Spinal cord (tissue), 9 donors: ENCODE measurements at regions not wholly inside any gene's neighbourhood (a gene's known extent, or its start where the extent isn't known, plus 50 kb on each side); places are given as distances from the start of the nearest gene placed in this dataset.

Source experiments
- DNase-seq, 6 donors: peaks; one replicate each; pipeline versions ENCODE4 v3.0.0 to v3.0.0-alpha.2; 2013 to 2015; ENCODE audit warnings: low spot score in 6 of 6, low read depth in 4 of 6
- H3K27ac ChIP-seq: one replicate; pipeline ENCODE4 v1.5.1; 2013; ENCODE audit warnings: low read depth, low read length, control low read depth
- H3K27me3 ChIP-seq: one replicate; pipeline ENCODE4 v1.6.1; 2013; ENCODE audit warnings: low read length; ENCODE audit not compliant: control insufficient read depth, insufficient read depth
- H3K36me3 ChIP-seq: one replicate; pipeline ENCODE4 v1.6.1; 2013; ENCODE audit warnings: low read length; ENCODE audit not compliant: control insufficient read depth, insufficient read depth
- H3K4me1 ChIP-seq: one replicate; pipeline ENCODE4 v1.6.1; 2013; ENCODE audit warnings: low read length; ENCODE audit not compliant: control insufficient read depth, insufficient read depth
- H3K4me3 ChIP-seq: one replicate; pipeline ENCODE4 v1.5.1; 2013; ENCODE audit warnings: low read depth, low read length, control low read depth
- H3K9me3 ChIP-seq: one replicate; pipeline ENCODE4 v1.6.1; 2013; ENCODE audit warnings: low read length; ENCODE audit not compliant: control insufficient read depth, insufficient read depth
- WGBS: methylation state at CpG from one replicate; pipeline ENCODE4 v1.1.5; 2013; ENCODE audit warnings: missing lambda C conversion rate; ENCODE audit not compliant: insufficient coverage; 5-methylcytosine and 5-hydroxymethylcytosine counted together
- donor health status: healthy.

- Histone ChIP-seq H3K27ac (no peak overlapping the region), H3K4me1 (no peaks in the 10 kb centered on the region), H3K4me3 (no peak overlapping the region), H3K36me3 (no peaks in the 10 kb centered on the region), H3K9me3 (no peaks in the 10 kb centered on the region), H3K27me3 (no peaks in the 10 kb centered on the region)
- WGBS: 33% methylated on average over 1 of the region's 1 CpG
- peak in 5 of 6 donors; percentile 8 to 49 (median 18) for DNase-seq
These were observed 157.4 kb downstream of the TNFSF18 start for GRCh38 chr1:172893146-172893841.

DNA sequence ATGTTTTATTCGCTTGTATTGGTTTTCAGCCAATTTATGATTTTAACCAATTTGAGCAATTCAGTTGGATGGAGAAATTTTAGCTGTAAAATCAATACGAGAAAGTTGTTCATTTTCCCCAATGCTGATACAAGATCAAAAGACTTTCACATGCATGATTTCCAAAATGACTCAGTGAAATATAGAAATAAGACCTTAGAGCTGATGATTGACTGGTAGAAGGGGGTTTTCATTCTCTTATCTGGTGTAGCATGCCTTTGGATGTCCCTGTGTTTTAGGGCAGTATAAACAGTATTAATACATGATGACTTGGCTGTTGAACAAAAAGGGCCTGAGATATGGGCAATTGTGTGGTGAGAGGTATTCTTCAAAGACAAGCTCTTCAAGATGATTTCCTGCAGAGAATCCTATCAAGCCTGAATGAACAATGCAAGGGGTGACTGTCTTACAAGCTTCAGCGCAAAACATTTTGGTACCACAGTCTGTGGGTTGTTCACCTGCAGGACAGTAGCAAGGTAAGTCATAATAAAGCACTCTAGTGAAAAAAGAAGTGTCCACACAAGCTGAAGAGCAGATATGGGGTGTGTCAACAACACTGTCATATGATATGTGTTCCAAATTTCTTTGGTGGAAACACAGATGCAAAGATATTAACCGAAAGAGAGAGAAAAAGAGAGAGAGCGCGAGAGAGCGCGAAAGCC, 156.2 kb downstream of the TNFSF18 start:
- H3K27me3 ChIP-seq: no peaks in the 10 kb centered on the region
- H3K36me3 ChIP-seq: no peaks in the 10 kb centered on the region
- no peak for DNase-seq
- H3K4me3 ChIP-seq: no peak overlapping the region
- WGBS: 0% methylated on average over 1 of the region's 8 CpGs
- H3K4me1 ChIP-seq: no peaks in the 10 kb centered on the region
- H3K27ac ChIP-seq: no peak overlapping the region
- H3K9me3 ChIP-seq: no peaks in the 10 kb centered on the region

DNA sequence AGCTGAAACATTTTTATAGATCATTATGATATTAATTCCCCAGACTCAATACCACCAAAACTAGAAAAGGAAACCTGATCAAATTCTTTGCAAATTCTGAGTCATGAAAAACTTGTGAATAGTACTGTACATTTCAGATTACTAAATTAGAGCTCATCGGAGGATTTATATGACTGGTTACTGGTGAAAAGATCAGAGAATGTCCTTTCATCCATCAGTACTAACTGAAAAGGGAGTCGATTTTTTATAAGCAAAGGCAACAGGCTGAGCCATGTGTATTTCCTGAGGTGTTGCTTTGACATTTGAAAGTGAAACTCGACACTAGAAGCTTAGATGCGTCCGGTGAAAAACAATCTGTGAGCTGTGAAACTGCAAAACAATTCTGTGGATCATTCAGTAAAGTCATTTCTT, 155.7 kb downstream of the TNFSF18 start:
- H3K4me3 ChIP-seq: no peak overlapping the region
- H3K27me3 ChIP-seq: no peaks in the 10 kb centered on the region
- DNase-seq: no peak
- no peaks in the 10 kb centered on the region for H3K9me3 ChIP-seq
- no peaks in the 10 kb centered on the region for H3K4me1 ChIP-seq
- no peaks in the 10 kb centered on the region for H3K36me3 ChIP-seq
- WGBS: 57% methylated on average over 3 of the region's 5 CpGs
- no peak overlapping the region for H3K27ac ChIP-seq

- DNase-seq: no peak
- no peaks in the 10 kb centered on the region for H3K4me1 ChIP-seq
- no CpG with 5 or more reads among the region's 1 CpG for WGBS
These were observed 155.0 kb downstream of the TNFSF18 start for GRCh38 chr1:172895761-172896160.

GRCh38 chr1:172897738-172898137, 153.0 kb downstream of the TNFSF18 start:
- 50% methylated on average over 1 of the region's 2 CpGs for WGBS
- no peaks in the 10 kb centered on the region for H3K4me1 ChIP-seq
- no peak overlapping the region for H3K27ac ChIP-seq
- H3K9me3 ChIP-seq: no peaks in the 10 kb centered on the region
- no peak for DNase-seq
- H3K36me3 ChIP-seq: no peaks in the 10 kb centered on the region
- H3K4me3 ChIP-seq: no peak overlapping the region
- H3K27me3 ChIP-seq: no peaks in the 10 kb centered on the region

More at GRCh38 chr1:172895761-172896160, 155.0 kb downstream of the TNFSF18 start:
- Histone ChIP-seq H3K36me3 (no peaks in the 10 kb centered on the region), H3K27me3 (no peaks in the 10 kb centered on the region), H3K9me3 (no peaks in the 10 kb centered on the region), H3K27ac (no peak overlapping the region), H3K4me3 (no peak overlapping the region)

DNA sequence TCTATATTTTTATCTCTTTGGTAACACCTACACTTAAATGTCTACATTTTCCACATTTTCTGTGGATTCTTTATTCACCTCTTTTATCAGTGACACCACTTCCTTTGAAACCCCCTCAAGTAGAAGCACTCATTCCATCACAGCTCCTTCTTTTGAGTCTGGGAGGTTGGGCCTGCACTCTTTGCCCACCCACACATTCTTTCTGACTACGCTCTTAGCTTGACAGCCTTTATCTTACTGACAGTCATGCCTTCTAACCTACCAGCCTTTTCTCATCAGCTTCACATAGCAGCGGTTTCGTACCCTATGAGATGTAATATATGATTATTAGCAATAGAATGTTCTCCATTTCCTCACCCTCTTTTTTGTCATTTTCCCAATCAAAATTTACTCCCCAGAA, 151.9 kb downstream of the TNFSF18 start:
- no peaks in the 10 kb centered on the region for H3K4me1 ChIP-seq
- H3K36me3 ChIP-seq: no peaks in the 10 kb centered on the region
- no peaks in the 10 kb centered on the region for H3K27me3 ChIP-seq
- 100% methylated on average over 1 of the region's 3 CpGs for WGBS
- no peak overlapping the region for H3K4me3 ChIP-seq
- H3K9me3 ChIP-seq: no peaks in the 10 kb centered on the region
- H3K27ac ChIP-seq: no peak overlapping the region
- DNase-seq: no peak

GRCh38 chr1:172900376-172900997, 150.3 kb downstream of the TNFSF18 start:
- WGBS: 88% methylated on average over 2 of the region's 2 CpGs
- no peaks in the 10 kb centered on the region for H3K27me3 ChIP-seq
- H3K4me1 ChIP-seq: no peaks in the 10 kb centered on the region
- no peaks in the 10 kb centered on the region for H3K36me3 ChIP-seq
- no peaks in the 10 kb centered on the region for H3K9me3 ChIP-seq
- H3K4me3 ChIP-seq: no peak overlapping the region
- no peak for DNase-seq
- no peak overlapping the region for H3K27ac ChIP-seq

- Histone ChIP-seq H3K27ac (no peak overlapping the region), H3K9me3 (no peaks in the 10 kb centered on the region), H3K27me3 (no peaks in the 10 kb centered on the region), H3K4me1 (no peaks in the 10 kb centered on the region), H3K4me3 (no peak overlapping the region), H3K36me3 (no peaks in the 10 kb centered on the region)
- no CpG with 5 or more reads among the region's 2 CpGs for WGBS
- DNase-seq: no peak
These were observed 148.5 kb downstream of the TNFSF18 start for GRCh38 chr1:172902200-172902599.

DNA sequence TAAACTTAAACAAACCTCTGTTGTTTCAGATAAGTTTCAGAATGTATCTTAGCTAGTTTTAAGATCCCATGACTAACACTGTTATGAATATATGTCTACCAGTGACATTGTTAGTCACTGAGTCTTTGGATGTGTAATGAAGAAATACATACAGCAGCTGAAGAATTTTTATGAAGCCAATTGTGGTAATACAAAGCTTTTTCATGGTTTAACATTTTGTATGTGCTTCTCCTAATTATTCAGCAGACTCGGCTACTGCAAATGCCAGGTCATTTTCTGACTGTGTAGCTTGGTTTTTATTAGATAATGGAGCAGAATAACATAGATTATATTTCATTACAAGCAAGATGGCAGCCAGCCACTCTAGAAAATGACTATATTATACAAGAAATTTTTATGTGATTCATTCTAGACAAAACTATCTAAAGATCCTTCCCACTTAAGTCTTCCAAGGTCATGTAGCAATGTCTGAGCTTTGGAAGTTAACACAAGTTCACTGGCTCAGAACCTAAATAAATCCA, 147.8 kb downstream of the TNFSF18 start:
- H3K4me1 ChIP-seq: no peaks in the 10 kb centered on the region
- no peaks in the 10 kb centered on the region for H3K9me3 ChIP-seq
- no peak overlapping the region for H3K27ac ChIP-seq
- peak in 1 of 6 donors; percentile 2 for DNase-seq
- no peaks in the 10 kb centered on the region for H3K36me3 ChIP-seq
- WGBS: no CpG with 5 or more reads among the region's 1 CpG
- no peaks in the 10 kb centered on the region for H3K27me3 ChIP-seq
- H3K4me3 ChIP-seq: no peak overlapping the region
